ENCODE measurements at regions not wholly inside any gene's neighbourhood (a gene's known extent, or its start where the extent isn't known, plus 50 kb on each side); places are given as distances from the start of the nearest gene placed in this dataset.

GRCh38 chr12:68521321-68521839 lies 89.3 kb upstream of the RAP1B start:
- FAIRE-seq (no peak), DNase-seq (ENCODE audit: insufficient read length) (no peak)
- no peak for TF ChIP-seq POLR2A (IDR thresholded peaks at IDR 0.05; ENCODE audit: low read depth, low read length)
- TF ChIP-seq TAF1 (IDR thresholded peaks at IDR 0.05; ENCODE audit: borderline replicate concordance, low read depth, low read length), result no peak
- no peak for TF ChIP-seq POLR2AphosphoS5 (IDR thresholded peaks at IDR 0.05; ENCODE audit: low read depth, low read length)

- TF ChIP-seq POLR2A (IDR thresholded peaks at IDR 0.05; ENCODE audit: low read depth, low read length) (no peak), TAF1 (IDR thresholded peaks at IDR 0.05; ENCODE audit: borderline replicate concordance, low read depth, low read length) (no peak), POLR2AphosphoS5 (IDR thresholded peaks at IDR 0.05; ENCODE audit: low read depth, low read length) (no peak)
- no peak for FAIRE-seq
- DNase-seq (ENCODE audit: insufficient read length), result no peak
Measured at GRCh38 chr12:68521848-68522502, 88.7 kb upstream of the RAP1B start.

GRCh38 chr12:68529466-68529865 lies 81.2 kb upstream of the RAP1B start:
- no peak for TF ChIP-seq TAF1 (IDR thresholded peaks at IDR 0.05; ENCODE audit: borderline replicate concordance, low read depth, low read length)
- no peak for TF ChIP-seq POLR2AphosphoS5 (IDR thresholded peaks at IDR 0.05; ENCODE audit: low read depth, low read length)
- no peak for TF ChIP-seq POLR2A (IDR thresholded peaks at IDR 0.05; ENCODE audit: low read depth, low read length)
- FAIRE-seq, result no peak
- no peak for DNase-seq (ENCODE audit: insufficient read length)

GRCh38 chr12:68529869-68530268 lies 80.8 kb upstream of the RAP1B start:
- FAIRE-seq, result peak; percentile 56
- DNase-seq (ENCODE audit: insufficient read length), result no peak
- TF ChIP-seq POLR2A (IDR thresholded peaks at IDR 0.05; ENCODE audit: low read depth, low read length) (no peak), TAF1 (IDR thresholded peaks at IDR 0.05; ENCODE audit: borderline replicate concordance, low read depth, low read length) (no peak), POLR2AphosphoS5 (IDR thresholded peaks at IDR 0.05; ENCODE audit: low read depth, low read length) (no peak)

GRCh38 chr12:68530299-68530698 lies 80.4 kb upstream of the RAP1B start:
- DNase-seq (ENCODE audit: insufficient read length) (no peak), FAIRE-seq (no peak)
- TF ChIP-seq TAF1 (IDR thresholded peaks at IDR 0.05; ENCODE audit: borderline replicate concordance, low read depth, low read length) (no peak), POLR2A (IDR thresholded peaks at IDR 0.05; ENCODE audit: low read depth, low read length) (no peak), POLR2AphosphoS5 (IDR thresholded peaks at IDR 0.05; ENCODE audit: low read depth, low read length) (no peak)

- no peak for TF ChIP-seq TAF1 (IDR thresholded peaks at IDR 0.05; ENCODE audit: borderline replicate concordance, low read depth, low read length)
- TF ChIP-seq POLR2AphosphoS5 (IDR thresholded peaks at IDR 0.05; ENCODE audit: low read depth, low read length), result no peak
- TF ChIP-seq POLR2A (IDR thresholded peaks at IDR 0.05; ENCODE audit: low read depth, low read length), result no peak
- FAIRE-seq, result no peak
- no peak for DNase-seq (ENCODE audit: insufficient read length)
Measured at GRCh38 chr12:68530965-68531364, 79.7 kb upstream of the RAP1B start.

GRCh38 chr12:68532204-68532886 lies 78.4 kb upstream of the RAP1B start:
- FAIRE-seq (peak; percentile 60), DNase-seq (ENCODE audit: insufficient read length) (no peak)

GRCh38 chr12:68532887-68533248 lies 77.8 kb upstream of the RAP1B start:
- TF ChIP-seq POLR2A (IDR thresholded peaks at IDR 0.05; ENCODE audit: low read depth, low read length) (no peak), TAF1 (IDR thresholded peaks at IDR 0.05; ENCODE audit: borderline replicate concordance, low read depth, low read length) (no peak), POLR2AphosphoS5 (IDR thresholded peaks at IDR 0.05; ENCODE audit: low read depth, low read length) (no peak)
- FAIRE-seq, result no peak
- DNase-seq (ENCODE audit: insufficient read length), result no peak

More at GRCh38 chr12:68532204-68532886, 78.4 kb upstream of the RAP1B start:
- no peak for TF ChIP-seq POLR2AphosphoS5 (IDR thresholded peaks at IDR 0.05; ENCODE audit: low read depth, low read length)

- no peak for TF ChIP-seq POLR2A (IDR thresholded peaks at IDR 0.05; ENCODE audit: low read depth, low read length)
- TF ChIP-seq TAF1 (IDR thresholded peaks at IDR 0.05; ENCODE audit: borderline replicate concordance, low read depth, low read length), result no peak
- no peak for TF ChIP-seq POLR2AphosphoS5 (IDR thresholded peaks at IDR 0.05; ENCODE audit: low read depth, low read length)
- no peak for DNase-seq (ENCODE audit: insufficient read length)
- FAIRE-seq, result no peak
Measured at GRCh38 chr12:68534108-68534507, 76.6 kb upstream of the RAP1B start.

- FAIRE-seq, result no peak
- no peak for TF ChIP-seq POLR2AphosphoS5 (IDR thresholded peaks at IDR 0.05; ENCODE audit: low read depth, low read length)
- TF ChIP-seq TAF1 (IDR thresholded peaks at IDR 0.05; ENCODE audit: borderline replicate concordance, low read depth, low read length), result no peak
- no peak for TF ChIP-seq POLR2A (IDR thresholded peaks at IDR 0.05; ENCODE audit: low read depth, low read length)
Measured at GRCh38 chr12:68536885-68537485, 73.7 kb upstream of the RAP1B start.

GRCh38 chr12:68537571-68537970 lies 73.1 kb upstream of the RAP1B start:
- TF ChIP-seq POLR2A (IDR thresholded peaks at IDR 0.05; ENCODE audit: low read depth, low read length) (no peak), TAF1 (IDR thresholded peaks at IDR 0.05; ENCODE audit: borderline replicate concordance, low read depth, low read length) (no peak), POLR2AphosphoS5 (IDR thresholded peaks at IDR 0.05; ENCODE audit: low read depth, low read length) (no peak)
- DNase-seq (ENCODE audit: insufficient read length) (no peak), FAIRE-seq (no peak)

More at GRCh38 chr12:68536885-68537485, 73.7 kb upstream of the RAP1B start:
- DNase-seq (ENCODE audit: insufficient read length), result no peak

Measured in GM12892 (cell line).